Smooth muscle cell (in vitro differentiated cells): ENCODE measurements at regions not wholly inside any gene's neighbourhood (a gene's known extent, or its start where the extent isn't known, plus 50 kb on each side); places are given as distances from the start of the nearest gene placed in this dataset.

Experiments
- DNase-seq: peaks from one replicate; lab custom pipeline; 2025; ENCODE audit not compliant: unreplicated experiment; lab: John Stamatoyannopoulos, UW
- H2AFZ ChIP-seq: fragments of 200-600 bp; sonication (generic); 2 replicates; pipeline ENCODE4 v1.6.0; 2016; ENCODE audit warnings: antibody characterized with exemption, low read depth, mild to moderate bottlenecking
- H3F3A ChIP-seq: fragments of 200-600 bp; sonication (generic); 2 replicates; pipeline ENCODE4 v1.6.0; 2017; ENCODE audit warnings: antibody characterized with exemption, low read depth
- H3K27ac ChIP-seq: fragments of 200-600 bp; sonication (generic); 2 replicates; pipeline ENCODE4 v1.5.1; 2016; ENCODE audit warnings: low read depth, mild to moderate bottlenecking
- H3K27me3 ChIP-seq: fragments of 200-600 bp; sonication (generic); 2 replicates; pipeline ENCODE4 v1.6.1; 2016; ENCODE audit warnings: low read depth, mild to moderate bottlenecking
- H3K36me3 ChIP-seq: fragments of 200-600 bp; sonication (generic); 2 replicates; pipeline ENCODE4 v1.5.1; 2016; ENCODE audit warnings: low read depth
- H3K4me1 ChIP-seq: fragments of 200-600 bp; sonication (generic); 2 replicates; pipeline ENCODE4 v1.5.1; 2016; ENCODE audit warnings: low read depth
- H3K4me2 ChIP-seq: fragments of 200-600 bp; sonication (generic); 2 replicates; pipeline ENCODE4 v1.6.0; 2016; ENCODE audit warnings: mild to moderate bottlenecking
- H3K4me3 ChIP-seq: fragments of 200-600 bp; sonication (generic); 2 replicates; pipeline ENCODE4 v1.5.1; 2016; ENCODE audit warnings: mild to moderate bottlenecking
- H3K79me2 ChIP-seq: fragments of 200-600 bp; sonication (generic); 2 replicates; pipeline ENCODE4 v1.6.0; 2016; ENCODE audit warnings: low read depth, mild to moderate bottlenecking
- H3K9ac ChIP-seq: fragments of 200-600 bp; sonication (generic); 2 replicates; pipeline ENCODE4 v1.6.0; 2016; ENCODE audit warnings: low read depth
- H3K9me3 ChIP-seq: fragments of 200-600 bp; sonication (generic); replicated peaks from 2 replicates; pipeline ENCODE4 v1.5.1; 2016; ENCODE audit warnings: low read depth
- H4K20me1 ChIP-seq: fragments of 200-600 bp; sonication (generic); 2 replicates; pipeline ENCODE4 v1.6.0; 2016; ENCODE audit warnings: low read depth
- WGBS: methylation state at CpG from one replicate; pipeline ENCODE4 v1.1.7; 2016; ENCODE audit warnings: low lambda C conversion rate; 5-methylcytosine and 5-hydroxymethylcytosine counted together
- TF ChIP-seq, protein P1 (sequence below): fragments of 200-600 bp; sonication (generic); IDR thresholded peaks from 2 replicates; pipeline ENCODE4 v1.5.1; 2017; ENCODE audit warnings: borderline replicate concordance, mild to moderate bottlenecking, antibody characterized with exemption; ENCODE audit not compliant: insufficient read depth, poor library complexity, severe bottlenecking

DNA sequence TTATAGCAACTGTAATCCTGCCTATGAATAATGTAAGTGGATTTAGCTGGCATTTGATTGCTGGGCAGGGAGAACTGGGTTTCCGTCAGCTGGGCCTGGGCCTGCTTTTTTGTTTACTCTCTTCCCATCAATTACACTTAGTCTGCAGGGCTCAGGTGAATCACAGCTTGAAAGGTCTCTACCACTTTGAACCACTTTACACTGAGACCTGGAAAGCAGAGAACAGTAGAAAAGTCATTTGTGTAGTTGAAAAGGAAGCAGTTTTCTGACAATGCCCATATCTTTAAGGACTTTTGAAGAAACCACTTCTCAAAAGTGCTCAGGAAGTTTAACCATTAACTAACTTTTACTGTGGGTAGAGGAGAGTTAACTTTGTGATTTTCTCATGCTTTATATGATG is 315.4 kb upstream of the SASH1 start:
- DNase-seq: no peak
- no peak overlapping the region for H3K27ac ChIP-seq
- H3K4me2 ChIP-seq: no peak overlapping the region
- H3K79me2 ChIP-seq: no peaks in the 10 kb centered on the region
- H4K20me1 ChIP-seq: no peaks in the 10 kb centered on the region
- no peaks in the 10 kb centered on the region for H3K36me3 ChIP-seq
- H3K9me3 ChIP-seq: no peaks in the 10 kb centered on the region
- no peaks in the 10 kb centered on the region for H3F3A ChIP-seq
- no peak overlapping the region for H2AFZ ChIP-seq
- 64% methylated on average over 1 of the region's 1 CpG for WGBS
- no peaks in the 10 kb centered on the region for H3K27me3 ChIP-seq
- no peaks in the 10 kb centered on the region for H3K4me1 ChIP-seq
- H3K4me3 ChIP-seq: no peak overlapping the region
- no peak overlapping the region for H3K9ac ChIP-seq
- TF ChIP-seq, protein P1, sequence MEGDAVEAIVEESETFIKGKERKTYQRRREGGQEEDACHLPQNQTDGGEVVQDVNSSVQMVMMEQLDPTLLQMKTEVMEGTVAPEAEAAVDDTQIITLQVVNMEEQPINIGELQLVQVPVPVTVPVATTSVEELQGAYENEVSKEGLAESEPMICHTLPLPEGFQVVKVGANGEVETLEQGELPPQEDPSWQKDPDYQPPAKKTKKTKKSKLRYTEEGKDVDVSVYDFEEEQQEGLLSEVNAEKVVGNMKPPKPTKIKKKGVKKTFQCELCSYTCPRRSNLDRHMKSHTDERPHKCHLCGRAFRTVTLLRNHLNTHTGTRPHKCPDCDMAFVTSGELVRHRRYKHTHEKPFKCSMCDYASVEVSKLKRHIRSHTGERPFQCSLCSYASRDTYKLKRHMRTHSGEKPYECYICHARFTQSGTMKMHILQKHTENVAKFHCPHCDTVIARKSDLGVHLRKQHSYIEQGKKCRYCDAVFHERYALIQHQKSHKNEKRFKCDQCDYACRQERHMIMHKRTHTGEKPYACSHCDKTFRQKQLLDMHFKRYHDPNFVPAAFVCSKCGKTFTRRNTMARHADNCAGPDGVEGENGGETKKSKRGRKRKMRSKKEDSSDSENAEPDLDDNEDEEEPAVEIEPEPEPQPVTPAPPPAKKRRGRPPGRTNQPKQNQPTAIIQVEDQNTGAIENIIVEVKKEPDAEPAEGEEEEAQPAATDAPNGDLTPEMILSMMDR: no peak

DNA sequence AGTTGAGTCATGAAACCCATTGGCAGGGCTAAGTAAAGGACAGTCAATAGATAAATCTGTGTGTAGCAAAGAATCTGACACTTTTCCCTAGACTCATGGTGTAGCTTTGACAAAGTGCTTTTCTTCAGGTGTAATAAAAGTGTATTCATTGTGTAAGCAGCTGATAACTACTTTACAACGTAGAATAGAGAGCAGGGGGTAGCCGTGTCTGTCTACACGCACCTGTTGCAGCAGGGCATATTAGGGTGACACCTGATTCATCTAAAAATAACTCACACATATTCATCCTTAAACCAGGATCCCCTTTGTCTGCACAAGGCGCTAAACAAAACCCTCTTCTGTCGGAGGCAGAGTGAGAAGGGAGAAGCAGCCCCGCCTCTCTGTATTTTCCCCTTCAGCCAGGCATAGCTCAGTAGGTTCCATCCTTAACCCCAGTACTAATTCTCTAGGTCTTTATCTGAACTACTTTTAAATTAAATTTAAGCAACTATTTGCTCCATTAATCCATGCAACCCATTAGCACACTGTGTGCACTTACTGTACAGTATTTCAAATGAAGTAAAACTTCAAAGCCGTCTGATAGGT is 306.7 kb upstream of the SASH1 start:
- H3K36me3 ChIP-seq: no peaks in the 10 kb centered on the region
- 93% methylated on average over 7 of the region's 7 CpGs for WGBS
- TF ChIP-seq, protein P1: no peak
- no peak overlapping the region for H2AFZ ChIP-seq
- H3F3A ChIP-seq: no peaks in the 10 kb centered on the region
- no peak overlapping the region for H3K27ac ChIP-seq
- no peaks in the 10 kb centered on the region for H3K9me3 ChIP-seq
- H3K4me1 ChIP-seq: no peaks in the 10 kb centered on the region
- no peak overlapping the region for H3K9ac ChIP-seq
- H3K27me3 ChIP-seq: no peaks in the 10 kb centered on the region
- no peaks in the 10 kb centered on the region for H3K79me2 ChIP-seq
- no peak overlapping the region for H3K4me3 ChIP-seq
- H4K20me1 ChIP-seq: no peaks in the 10 kb centered on the region
- no peak overlapping the region for H3K4me2 ChIP-seq
- DNase-seq: no peak

DNA sequence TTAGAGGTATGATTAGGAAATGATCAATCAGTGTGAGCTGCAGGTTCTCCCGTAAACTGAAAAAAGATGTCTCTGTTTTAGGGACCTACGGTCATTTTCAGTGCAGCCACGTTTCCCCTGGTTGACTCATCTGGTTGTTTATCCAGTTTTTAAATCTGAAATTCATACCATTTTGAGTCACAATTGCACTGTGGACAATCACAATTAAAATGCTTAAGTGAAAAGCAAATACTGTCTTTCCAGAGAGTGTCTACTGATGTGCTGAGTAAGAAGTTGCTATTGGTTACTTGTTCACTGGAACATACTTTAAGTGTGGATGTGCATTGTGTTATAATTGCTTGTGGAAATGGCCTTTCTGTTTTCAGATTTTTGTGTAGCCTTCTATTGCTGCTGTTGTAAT is 305.1 kb upstream of the SASH1 start:
- WGBS: 55% methylated on average over 3 of the region's 3 CpGs
- Histone ChIP-seq H3K4me3 (no peak overlapping the region), H3K27me3 (no peaks in the 10 kb centered on the region), H2AFZ (no peak overlapping the region), H3K9me3 (no peaks in the 10 kb centered on the region), H3K27ac (no peak overlapping the region), H3K9ac (no peak overlapping the region), H4K20me1 (no peaks in the 10 kb centered on the region), H3K36me3 (no peaks in the 10 kb centered on the region), H3K79me2 (no peaks in the 10 kb centered on the region), H3K4me1 (no peaks in the 10 kb centered on the region), H3K4me2 (no peak overlapping the region), H3F3A (no peaks in the 10 kb centered on the region)
- no peak for DNase-seq
- TF ChIP-seq, protein P1: no peak

DNA sequence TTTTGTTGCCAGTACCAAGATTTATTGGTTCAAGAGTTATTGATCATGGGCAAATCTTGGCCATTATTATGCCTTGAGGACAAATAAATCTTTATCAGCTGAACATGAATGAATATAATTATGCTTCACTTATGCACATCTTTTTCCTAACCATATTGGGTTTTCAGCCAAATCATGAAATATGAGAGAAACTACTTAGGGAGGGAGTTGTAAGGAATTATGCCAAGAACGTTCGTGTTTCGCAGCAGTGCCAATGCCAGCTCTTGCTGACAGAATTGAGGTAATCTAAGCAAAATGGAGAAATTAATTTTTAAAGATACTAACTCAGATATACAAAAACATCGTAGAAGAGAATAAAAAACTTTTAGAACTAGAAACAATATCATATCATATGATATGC is 301.1 kb upstream of the SASH1 start:
- H3K9ac ChIP-seq: no peak overlapping the region
- H3F3A ChIP-seq: no peaks in the 10 kb centered on the region
- no peaks in the 10 kb centered on the region for H4K20me1 ChIP-seq
- no peaks in the 10 kb centered on the region for H3K4me1 ChIP-seq
- H3K27ac ChIP-seq: no peak overlapping the region
- 94% methylated on average over 4 of the region's 4 CpGs for WGBS
- no peak for DNase-seq
- H2AFZ ChIP-seq: no peak overlapping the region
- H3K36me3 ChIP-seq: no peaks in the 10 kb centered on the region
- no peak overlapping the region for H3K4me2 ChIP-seq
- TF ChIP-seq, protein P1: no peak
- no peaks in the 10 kb centered on the region for H3K9me3 ChIP-seq
- no peaks in the 10 kb centered on the region for H3K79me2 ChIP-seq
- H3K4me3 ChIP-seq: no peak overlapping the region
- H3K27me3 ChIP-seq: no peaks in the 10 kb centered on the region
